ENCODE measurements at regions not wholly inside any gene's neighbourhood (a gene's known extent, or its start where the extent isn't known, plus 50 kb on each side); places are given as distances from the start of the nearest gene placed in this dataset.

DNA sequence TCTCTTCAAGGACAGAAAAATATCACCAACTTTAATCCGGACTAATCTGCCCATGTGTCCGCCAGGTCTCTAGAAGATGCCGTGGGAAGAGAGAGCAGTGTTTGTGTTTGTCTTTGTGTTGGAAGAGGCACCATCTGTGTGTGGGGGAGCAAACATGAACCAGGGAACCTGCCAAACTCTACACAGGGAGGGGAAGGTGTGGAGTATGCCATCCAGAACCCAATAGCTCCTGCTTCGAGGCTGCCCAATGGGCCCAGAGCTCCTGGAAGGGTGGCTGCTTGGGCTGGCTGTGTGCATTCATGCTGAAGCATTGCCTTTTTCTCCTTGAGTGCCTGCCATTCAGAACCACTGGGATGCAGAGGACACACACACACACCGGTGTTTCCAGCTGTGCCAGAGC lies 536.2 kb downstream of the MID1IP1 start:
- DNase-seq (ENCODE audit: extremely low read depth, low read depth), result no peak
- TF ChIP-seq, protein P1, sequence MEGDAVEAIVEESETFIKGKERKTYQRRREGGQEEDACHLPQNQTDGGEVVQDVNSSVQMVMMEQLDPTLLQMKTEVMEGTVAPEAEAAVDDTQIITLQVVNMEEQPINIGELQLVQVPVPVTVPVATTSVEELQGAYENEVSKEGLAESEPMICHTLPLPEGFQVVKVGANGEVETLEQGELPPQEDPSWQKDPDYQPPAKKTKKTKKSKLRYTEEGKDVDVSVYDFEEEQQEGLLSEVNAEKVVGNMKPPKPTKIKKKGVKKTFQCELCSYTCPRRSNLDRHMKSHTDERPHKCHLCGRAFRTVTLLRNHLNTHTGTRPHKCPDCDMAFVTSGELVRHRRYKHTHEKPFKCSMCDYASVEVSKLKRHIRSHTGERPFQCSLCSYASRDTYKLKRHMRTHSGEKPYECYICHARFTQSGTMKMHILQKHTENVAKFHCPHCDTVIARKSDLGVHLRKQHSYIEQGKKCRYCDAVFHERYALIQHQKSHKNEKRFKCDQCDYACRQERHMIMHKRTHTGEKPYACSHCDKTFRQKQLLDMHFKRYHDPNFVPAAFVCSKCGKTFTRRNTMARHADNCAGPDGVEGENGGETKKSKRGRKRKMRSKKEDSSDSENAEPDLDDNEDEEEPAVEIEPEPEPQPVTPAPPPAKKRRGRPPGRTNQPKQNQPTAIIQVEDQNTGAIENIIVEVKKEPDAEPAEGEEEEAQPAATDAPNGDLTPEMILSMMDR (IDR thresholded peaks at IDR 0.05; ENCODE audit: low read depth, low read length), result no peak

DNA sequence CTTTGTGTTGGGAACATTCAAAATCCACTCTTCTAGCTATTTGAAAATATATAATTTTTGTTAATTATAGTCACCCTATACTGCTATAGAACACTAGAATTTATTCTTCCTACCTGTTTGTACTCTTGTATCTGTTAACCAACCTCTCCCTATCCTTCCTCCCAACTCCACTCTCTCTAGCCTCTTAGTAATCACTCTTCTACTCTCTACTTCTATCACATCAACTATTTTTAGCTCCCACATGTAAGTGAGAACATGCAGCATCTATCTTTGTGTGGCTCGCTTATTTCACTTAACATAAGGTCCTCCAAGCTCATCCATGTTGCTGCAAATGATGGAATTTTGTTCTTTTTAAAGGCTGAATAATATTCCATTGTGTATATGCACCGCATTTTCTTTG lies 537.3 kb downstream of the MID1IP1 start:
- no peak for DNase-seq (ENCODE audit: extremely low read depth, low read depth)
- TF ChIP-seq, protein P1 (IDR thresholded peaks at IDR 0.05; ENCODE audit: low read depth, low read length), result no peak

DNA sequence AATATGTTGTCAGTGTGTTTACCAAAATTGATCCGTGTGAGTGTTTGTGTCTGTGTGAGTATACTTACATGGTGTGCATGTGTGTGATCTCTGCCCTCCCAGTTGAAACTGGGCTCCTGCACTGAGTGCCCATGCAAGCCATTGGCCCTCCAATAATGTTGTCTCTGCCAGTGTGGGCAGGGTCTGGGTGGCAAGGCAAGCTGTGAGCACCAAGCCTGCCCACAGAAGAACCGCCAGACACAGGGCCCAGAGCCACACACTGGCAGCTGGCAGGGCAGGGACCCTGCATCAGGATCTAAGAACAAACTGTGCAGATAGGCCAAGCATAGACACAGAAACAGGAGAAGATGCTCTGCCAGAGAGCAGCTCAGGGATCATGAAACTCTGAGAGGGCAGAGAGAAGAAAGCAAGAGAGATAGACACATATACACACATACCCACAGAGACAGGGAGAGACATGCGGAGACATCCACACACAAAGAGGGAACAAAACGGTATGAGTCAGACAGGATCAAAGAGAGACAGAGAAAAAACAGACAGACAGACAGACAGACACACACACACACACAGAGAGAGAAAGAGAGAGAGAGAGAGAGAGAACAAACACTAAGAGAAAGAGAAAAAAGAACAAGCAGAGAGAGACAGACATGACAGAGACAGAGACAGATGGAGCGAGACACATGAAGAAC lies 555.0 kb downstream of the MID1IP1 start:
- no peak for DNase-seq (ENCODE audit: extremely low read depth, low read depth)
- TF ChIP-seq, protein P1 (IDR thresholded peaks at IDR 0.05; ENCODE audit: low read depth, low read length), result no peak

DNA sequence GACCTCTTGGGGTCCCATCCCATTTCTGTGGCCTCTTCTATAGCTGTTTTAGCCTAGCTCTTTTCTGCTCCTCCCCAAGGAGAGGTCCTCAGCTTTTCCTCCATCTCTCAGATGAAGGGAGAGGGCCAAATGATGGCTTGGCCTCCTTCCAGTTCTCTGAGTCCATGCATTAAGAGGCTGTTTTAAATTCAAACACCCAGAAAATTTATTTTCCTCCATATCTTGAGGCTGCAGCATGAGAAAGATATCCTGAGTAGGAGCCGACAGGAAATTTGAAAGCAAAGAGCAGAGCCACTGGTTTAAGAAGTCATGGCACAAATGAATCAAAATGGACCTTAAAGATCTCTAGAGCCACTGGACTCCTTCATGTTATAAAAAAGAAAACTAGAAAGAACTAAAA lies 558.8 kb downstream of the MID1IP1 start:
- DNase-seq (ENCODE audit: extremely low read depth, low read depth), result no peak
- TF ChIP-seq, protein P1 (IDR thresholded peaks at IDR 0.05; ENCODE audit: low read depth, low read length), result no peak

DNA sequence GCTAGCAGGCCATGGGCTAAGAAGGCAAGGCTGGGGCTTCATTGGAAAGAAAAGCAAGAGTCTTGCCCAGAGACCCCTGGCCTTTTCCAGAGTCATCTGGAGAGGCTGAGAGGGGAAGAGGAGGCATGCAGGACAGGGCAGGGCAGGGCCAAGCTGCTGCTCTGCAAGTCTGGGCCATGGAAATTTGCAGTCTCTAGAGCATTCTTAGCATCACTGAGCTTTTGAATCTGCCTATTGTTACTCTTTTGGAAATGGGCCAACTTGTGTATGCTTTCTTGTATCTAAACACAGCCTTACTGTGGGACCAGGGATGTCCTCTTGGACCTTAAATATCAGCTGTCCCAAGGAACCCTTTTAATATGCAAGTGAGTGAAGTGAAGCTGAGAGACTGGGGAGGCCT lies 560.5 kb downstream of the MID1IP1 start:
- TF ChIP-seq, protein P1 (IDR thresholded peaks at IDR 0.05; ENCODE audit: low read depth, low read length), result no peak
- no peak for DNase-seq (ENCODE audit: extremely low read depth, low read depth)

DNA sequence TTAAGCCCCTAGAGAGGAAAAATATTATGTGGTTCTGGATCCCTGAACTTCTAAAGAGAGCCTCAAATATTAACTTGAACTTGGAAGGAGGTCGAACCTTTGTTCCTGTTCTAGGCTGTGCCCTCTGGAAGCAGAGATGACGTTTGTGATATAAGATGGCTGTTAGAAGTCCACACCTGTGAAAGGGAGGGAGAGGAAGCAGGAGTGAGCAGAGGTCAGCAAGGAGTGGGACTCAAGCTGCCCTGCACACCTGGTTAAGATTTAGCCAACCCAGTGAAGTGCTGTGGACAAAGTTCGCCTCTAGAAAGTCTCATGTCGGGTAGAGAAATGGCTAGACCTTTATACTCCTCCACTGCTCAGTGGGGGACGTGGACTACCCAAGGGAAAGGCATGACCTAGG lies 566.2 kb downstream of the MID1IP1 start:
- no peak for DNase-seq (ENCODE audit: extremely low read depth, low read depth)
- TF ChIP-seq, protein P1 (IDR thresholded peaks at IDR 0.05; ENCODE audit: low read depth, low read length), result no peak

DNA sequence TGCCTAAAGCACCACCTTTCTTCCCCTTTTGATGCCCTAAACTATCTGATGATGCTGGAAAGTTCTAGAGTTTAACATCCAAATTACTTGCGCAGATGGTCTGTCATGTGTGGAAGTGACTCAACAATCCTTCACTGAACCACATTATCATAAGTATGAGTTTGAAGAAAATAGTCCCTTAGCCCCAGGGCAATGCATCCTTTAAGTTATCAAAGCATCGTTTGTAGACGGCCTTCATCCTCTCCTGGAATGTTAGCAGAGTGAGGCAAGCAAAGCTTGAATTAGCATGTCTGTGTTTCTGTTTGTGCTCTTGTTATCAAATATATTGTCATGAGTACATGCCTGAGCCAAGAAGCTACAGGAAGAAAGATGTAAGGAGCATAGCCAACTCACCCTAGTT lies 570.9 kb downstream of the MID1IP1 start:
- no peak for DNase-seq (ENCODE audit: extremely low read depth, low read depth)
- TF ChIP-seq, protein P1 (IDR thresholded peaks at IDR 0.05; ENCODE audit: low read depth, low read length), result no peak

All from AG09319 (cell line).